NCI-H2081 (cell line): ENCODE measurements at regions not wholly inside any gene's neighbourhood (a gene's known extent, or its start where the extent isn't known, plus 50 kb on each side); places are given as distances from the start of the nearest gene placed in this dataset.
"Not testable (repeated sequence)": the region's sequence is repeated elsewhere in the genome, so short reads cannot be mapped to it uniquely, and the experiment has no call there.

Experiments
- DNase-seq, 2 experiments: peaks; one replicate each; lab custom pipeline; 2025; lab: John Stamatoyannopoulos, UW

- DNase-seq, result peak in 1 of 2 experiments; percentile 39
Observed at GRCh38 chr3:28139967-28140634, 101.3 kb upstream of the CMC1 start.

GRCh38 chr3:28140664-28141063 is 100.8 kb upstream of the CMC1 start:
- no peak for DNase-seq

DNA sequence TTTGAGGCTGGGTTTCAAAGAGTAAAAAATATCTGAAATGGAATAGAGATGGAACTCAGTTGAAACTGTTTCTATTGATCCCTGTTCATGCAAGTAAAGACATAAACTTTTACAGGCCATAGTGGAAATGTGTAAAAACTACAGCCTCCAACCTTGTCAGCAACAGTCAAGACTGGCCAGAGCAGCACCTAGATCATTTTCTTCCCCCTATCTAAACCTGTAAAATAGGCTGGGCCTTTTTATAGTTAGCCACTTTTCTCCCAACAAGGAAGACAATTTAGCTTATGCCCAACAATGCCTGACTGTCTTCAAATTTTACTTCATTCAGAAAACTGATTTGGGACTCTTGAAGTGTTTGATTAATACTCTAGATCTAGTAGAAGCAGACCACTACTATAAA is 91.5 kb upstream of the CMC1 start:
- no peak for DNase-seq

DNA sequence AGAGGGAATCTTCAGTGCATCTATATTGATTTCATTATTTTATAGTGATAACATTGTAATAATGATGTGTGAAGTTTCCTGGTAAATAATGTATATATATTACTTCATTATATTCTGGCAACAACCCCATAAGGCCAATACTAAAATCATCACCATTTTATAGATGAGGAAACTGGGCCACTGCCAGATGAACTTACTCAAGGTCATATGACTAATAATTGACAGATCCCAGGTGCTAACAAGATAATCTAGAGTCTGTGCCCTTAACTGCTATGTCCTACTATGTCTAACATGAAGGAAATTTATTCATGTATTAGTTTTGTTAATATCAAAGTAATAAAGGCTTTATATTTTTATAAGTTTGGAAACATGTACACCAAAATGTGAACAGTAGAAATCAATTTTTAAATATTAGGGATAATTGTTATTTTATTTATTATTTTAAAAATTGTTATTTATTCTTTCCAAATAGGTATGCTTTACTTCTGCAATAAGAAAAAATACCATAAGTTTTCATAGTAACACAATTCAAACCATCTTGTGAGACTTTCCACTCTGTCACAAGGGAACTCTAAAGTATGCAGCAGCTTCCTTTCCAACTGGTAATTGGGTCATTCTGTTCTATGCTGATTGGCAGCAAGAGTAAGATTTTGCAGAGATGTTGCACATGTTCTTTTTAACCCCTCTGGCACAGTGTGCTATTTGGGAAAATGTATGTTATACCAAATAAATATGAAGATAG is 90.8 kb upstream of the CMC1 start:
- no peak for DNase-seq

- no peak for DNase-seq
Observed at GRCh38 chr3:28151207-28151550, 90.2 kb upstream of the CMC1 start.

- no peak for DNase-seq
Observed at GRCh38 chr3:28151608-28152228, 89.7 kb upstream of the CMC1 start.

GRCh38 chr3:28155631-28156030 is 85.8 kb upstream of the CMC1 start:
- DNase-seq, result no peak

DNA sequence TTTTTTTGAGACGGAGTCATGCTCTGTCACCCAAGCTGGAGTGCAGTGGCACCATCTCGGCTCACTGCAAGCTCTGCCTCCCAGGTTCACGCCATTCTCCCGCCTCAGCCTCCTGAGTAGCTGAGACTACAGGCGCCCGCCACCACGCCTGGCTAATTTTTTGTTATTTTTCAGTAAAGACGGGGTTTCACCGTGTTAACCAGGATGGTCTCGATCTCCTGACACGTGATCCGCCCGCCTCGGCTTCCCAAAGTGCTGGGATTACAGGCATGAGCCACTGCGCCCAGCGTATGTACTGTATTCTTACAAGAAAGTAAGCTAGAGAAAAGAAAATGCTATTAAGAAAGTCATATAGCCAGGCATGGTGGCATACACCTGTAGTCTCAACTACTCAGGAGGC is 84.8 kb upstream of the CMC1 start:
- not testable (repeated sequence) for DNase-seq

DNA sequence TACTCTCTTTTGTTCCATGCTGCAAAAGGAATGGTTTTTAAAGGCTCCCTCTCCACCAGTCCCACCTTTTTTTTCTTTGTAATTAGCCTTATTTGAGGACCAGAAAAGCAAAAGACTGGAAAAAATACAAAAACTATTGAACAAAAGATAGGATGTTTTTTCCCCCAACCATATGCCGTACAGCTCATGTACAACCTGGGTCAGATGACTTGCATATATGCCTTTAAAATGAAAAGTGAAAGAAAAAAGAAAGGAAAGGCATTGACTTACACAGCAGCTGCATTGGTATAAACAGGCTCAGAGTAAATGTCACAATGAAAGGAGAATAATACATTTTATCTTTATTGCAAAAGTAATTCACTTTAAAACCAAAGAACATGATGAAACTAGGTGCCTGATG is 69.5 kb upstream of the CMC1 start:
- DNase-seq, result no peak

GRCh38 chr3:28172748-28173147 is 68.7 kb upstream of the CMC1 start:
- no peak for DNase-seq

DNA sequence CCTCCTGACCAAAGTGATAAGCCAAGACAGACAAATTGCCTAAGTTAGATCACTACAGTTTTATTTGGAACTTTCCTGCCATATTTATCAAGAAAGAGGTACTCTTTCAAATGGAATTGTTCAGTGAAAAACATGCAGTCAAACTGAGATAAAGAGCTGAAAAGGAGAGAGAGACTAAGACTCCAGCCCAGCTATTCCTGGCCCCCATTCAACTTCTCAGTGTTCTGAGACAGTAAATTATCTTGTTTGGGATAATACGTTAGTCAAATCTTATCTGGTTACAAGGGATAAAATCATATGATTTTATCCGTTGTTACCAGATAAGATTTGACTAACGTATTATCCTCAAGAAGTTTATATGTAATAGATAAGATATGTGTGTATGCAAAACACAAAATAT is 67.6 kb upstream of the CMC1 start:
- no peak for DNase-seq

- DNase-seq, result no peak
Observed at GRCh38 chr3:28186748-28187147, 54.7 kb upstream of the CMC1 start.

DNA sequence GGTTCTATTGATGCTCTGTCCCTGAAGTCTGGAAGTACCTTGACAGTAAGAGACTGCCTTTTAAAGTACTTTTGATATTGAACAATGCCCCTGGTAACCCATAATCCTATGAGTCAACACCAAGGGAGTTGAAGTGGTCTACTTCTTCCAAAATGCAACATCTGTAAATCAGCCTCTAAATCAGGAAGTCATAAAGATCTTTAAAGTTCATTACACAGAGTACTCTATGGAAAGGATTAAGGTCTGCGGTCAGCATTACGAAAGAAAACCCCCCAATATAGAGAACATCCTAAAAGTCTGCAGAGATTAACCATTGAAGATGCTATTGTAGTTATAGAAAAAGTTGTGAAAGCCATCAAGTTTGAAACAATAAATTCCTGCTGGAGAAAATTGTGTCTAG is 52.7 kb upstream of the CMC1 start:
- no peak for DNase-seq

DNA sequence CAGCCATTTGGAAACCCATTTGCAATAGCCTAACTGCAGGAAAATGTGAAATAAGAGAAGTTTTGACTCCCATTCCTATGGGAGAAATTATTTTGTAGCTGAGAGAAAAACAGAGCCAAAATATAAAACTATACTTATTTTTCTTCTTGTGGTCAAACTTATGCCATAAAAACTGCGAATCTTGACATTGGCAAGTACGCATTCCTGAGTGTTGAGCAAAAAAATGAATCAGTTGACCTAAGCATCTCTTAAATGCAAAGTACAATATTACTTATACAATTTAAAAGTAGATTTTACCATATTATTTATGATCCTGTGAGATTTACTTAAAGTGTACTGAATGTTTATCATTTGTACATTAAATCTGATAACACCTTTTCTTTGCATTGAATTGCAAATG is 50.1 kb upstream of the CMC1 start:
- DNase-seq, result no peak
